Gastroesophageal sphincter (tissue), 3 donors: ENCODE measurements at regions not wholly inside any gene's neighbourhood (a gene's known extent, or its start where the extent isn't known, plus 50 kb on each side); places are given as distances from the start of the nearest gene placed in this dataset.

Source experiments
- CTCF ChIP-seq, 4 experiments: fragments of 200-600 bp in 2 of 4; fragments of 450-650 bp in 2 of 4; sonication (generic) in 1 of 4; IDR thresholded peaks; one replicate each; pipeline ENCODE4 v1.5.1; 2017 to 2019; ENCODE audit warnings: antibody characterized with exemption in 4 of 4, mild to moderate bottlenecking in 2 of 4, moderate library complexity in 2 of 4
- POLR2AphosphoS5 ChIP-seq: sonication (generic); formaldehyde crosslinking; IDR thresholded peaks from one replicate; pipeline ENCODE4 v1.6.1; 2017; ENCODE audit warnings: antibody characterized with exemption

GRCh38 chr5:148911386-148911785, 85.0 kb downstream of the ADRB2 start:
- TF ChIP-seq CTCF (IDR thresholded peaks at IDR 0.05) (no peak), POLR2AphosphoS5 (no peak)
